GM11168 (cell line): ENCODE measurements at regions not wholly inside any gene's neighbourhood (a gene's known extent, or its start where the extent isn't known, plus 50 kb on each side); places are given as distances from the start of the nearest gene placed in this dataset.

Experiments
- in situ Hi-C: fragments of 300-500 bp; cut with MboI; formaldehyde crosslinking; loops from one replicate; pipeline ENCODE4 v1.12.0; 2022; ENCODE audit warnings: low sequenced_read_pairs; ENCODE audit not compliant: unreplicated experiment

DNA sequence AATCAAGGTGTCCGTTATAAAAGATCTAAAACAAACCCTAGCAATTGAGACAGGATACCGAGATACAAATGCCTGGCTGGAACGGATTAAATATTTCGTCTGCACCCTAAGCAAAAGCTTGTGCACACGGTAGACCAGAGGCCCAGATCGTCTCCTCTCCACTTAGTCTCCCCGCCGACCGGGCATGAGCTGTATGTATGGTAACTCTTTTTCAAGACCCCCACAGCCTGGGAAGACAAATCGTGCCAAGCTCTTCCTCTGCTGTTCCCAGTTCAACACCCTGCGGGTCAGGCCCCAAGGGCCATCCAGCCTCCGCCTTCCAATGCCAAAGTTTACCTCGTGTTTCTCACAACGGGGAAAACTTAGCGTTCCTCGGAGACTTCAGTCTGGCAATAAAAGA is 285.7 kb upstream of the GALNT17 start:
- in situ Hi-C loops, result no loop called here

DNA sequence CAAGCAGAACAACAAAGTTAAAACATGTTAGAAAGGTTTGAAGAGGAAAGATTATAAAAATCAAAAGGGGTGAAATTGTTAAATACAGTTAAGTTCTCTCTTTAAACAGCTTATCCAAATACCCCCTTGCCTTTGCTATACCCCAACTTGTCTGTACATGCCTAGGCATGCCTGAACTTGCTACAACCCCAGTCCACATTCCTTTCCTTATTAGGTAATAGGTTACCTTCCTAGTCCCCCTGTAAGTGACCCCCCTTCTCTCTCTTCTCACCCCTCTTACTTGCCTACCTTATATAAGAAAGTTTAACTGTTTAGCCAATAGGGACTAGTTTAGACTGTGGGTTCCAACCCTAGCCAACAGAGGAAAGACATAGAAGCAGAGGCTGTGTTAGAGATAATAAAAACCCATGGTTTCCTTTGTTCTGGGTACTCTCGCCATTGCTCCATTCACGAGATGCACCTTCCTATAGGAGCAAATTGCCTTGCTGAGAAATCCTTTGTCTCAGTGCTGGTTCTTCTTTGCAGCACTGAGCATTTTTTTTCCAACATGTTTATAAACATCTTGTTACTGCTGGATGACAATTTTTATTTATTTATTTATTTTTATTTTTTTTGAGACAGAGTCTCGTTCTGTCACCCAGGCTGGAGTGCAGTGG is 282.2 kb upstream of the GALNT17 start:
- in situ Hi-C loops, result loop anchor here (10.0 kb wide), 1 partner anchor 885 kb away; no protein-coding TSS in a partner anchor

DNA sequence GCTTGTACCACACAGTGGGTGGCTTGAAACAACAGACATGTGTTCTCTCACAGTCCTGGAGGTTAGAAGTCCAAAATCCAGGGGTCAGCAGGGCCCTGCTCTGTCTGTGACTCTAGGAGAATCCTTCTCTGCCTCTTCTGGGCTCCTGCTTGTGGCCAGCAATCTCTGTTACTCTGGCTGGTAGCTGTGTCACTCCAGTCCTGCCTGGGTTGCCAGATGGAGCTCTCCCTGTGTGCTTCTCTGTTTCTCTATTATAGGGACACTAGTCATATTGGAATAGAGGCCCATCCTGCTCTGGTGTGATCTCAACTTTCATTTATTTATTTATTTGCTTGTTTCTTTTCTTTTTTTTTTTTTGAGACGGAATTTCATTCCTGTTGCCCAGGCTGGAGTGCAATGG is 276.6 kb upstream of the GALNT17 start:
- in situ Hi-C loops, result loop anchor here (10.0 kb wide), 1 partner anchor 879 kb away; no protein-coding TSS in a partner anchor

DNA sequence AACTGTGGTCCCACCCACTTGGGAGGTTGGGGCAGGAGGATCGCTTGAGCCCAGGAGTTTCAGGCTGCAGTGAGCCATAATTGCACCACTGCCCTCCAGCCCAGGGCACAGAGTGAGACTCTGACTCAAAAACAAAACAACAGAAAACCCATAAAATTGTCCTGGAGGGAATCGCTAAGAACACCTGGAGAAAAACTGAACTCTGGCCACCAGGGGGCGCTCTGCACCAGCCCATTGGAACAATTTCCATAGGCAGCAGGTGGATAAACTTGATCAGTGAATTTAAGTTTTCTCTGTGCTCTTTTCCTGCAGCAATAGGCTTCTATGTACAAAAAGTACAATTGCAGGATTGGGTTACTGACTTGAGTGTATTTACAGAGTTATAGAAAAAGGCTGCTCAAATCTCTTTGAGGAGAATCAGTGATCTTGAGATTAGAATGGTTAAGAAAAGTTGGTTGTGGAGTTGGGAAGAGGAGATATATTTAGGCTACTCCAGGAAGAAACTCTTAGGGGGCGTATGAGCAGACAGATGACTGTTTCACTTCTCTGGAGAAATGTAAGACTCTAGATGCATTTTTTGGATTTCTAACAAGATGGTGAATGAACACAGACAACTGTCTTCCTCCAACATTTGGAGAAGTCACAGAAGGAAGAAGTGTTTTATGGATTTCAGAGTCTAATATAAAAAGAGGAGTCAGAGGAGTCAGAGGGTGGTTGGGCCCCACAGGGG is 274.9 kb upstream of the GALNT17 start:
- in situ Hi-C loops, result loop anchor here (10.0 kb wide), 1 partner anchor 878 kb away; no protein-coding TSS in a partner anchor

DNA sequence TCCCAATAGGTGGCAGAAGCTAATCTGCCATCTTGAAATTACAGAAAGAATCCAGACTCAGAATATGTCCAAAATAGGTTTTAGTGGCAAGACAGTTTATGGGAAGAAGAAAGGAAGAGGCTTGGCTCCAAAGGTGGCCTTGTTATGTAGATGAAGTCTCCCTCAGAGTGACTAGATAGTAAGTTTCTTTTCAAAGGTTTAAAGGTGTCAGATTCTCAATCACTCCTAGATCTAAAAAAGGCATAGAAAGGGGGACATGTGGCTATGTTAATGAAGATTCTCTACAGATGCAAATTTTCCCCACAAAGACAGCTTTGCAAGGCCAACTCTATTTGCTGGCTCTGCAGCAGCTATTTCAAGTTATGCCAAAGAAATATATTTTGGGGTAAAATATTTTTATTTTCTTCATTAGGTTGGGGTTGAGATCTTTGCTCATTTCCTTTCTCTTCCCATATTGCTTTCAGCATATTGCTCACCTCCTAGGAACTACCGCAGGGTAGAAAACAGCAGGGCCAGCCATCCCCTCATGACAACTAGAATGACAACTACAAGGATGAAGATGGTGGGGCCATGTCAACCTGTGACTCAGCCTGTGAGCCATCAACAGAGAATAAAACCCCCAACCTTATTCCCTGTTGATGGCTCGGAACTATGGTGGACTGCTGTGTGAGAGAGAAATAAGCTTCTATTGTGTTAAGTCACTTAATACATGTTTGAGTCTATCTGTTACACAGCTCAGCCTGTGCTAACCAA is 274.0 kb upstream of the GALNT17 start:
- in situ Hi-C loops, result loop anchor here (10.0 kb wide), 1 partner anchor 877 kb away; no protein-coding TSS in a partner anchor

DNA sequence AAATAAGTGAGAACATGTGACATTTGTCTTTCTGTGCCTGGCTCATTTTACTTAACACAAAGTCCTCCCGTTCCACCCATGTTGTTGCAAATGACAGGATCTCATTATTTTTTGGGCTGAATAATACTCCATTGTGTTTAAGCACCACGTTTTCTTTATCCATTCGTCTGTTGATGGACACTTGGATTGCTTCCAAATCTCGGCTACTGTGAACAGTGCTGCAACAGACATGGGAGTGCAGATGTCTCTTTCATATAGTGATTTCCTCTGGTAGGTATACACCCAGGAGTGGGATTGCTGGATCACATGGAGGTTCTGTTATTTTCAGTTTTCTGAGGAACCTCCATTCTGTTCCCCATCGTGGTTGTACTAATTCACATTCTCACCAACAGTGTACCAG is 264.4 kb upstream of the GALNT17 start:
- in situ Hi-C loops, result no loop called here

DNA sequence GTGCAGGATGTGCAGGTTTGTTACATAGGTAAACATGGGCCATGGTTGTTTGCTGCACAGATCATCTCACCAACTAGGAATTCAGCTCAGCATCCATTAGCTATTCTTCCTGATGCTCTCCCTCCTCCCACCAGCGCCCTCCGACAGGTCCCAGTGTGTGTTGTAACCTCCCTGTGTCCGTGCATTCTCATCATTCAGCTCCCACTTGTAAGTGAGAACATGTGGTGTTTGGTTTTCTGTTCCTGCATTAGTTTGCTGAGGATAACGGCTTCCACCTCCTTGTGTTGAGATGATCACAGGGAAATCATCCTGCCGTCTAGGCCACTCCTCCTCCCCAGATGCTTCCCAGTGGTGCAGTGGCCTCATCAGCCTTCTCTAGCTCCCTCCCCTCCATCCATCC is 261.6 kb upstream of the GALNT17 start:
- in situ Hi-C loops, result no loop called here

DNA sequence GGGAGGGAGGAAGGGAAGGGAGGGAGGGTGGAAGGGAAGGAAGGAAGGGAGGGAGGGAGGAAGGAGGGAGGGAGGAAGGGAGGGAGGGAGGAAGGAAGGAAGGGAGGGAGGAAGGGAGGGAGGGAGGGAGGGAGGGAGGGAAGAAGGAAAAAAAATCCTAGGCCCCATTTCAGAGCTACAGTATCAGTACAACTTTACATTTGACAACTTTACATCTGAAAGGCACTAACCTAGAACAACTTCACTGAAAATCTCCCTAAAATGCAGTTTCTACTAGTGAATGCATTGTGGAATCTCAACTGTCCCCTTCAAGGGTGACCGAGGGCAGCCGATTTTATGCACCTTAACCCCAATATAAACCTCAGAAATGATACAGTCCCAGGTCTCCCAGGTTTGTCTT is 259.8 kb upstream of the GALNT17 start:
- in situ Hi-C loops, result no loop called here

DNA sequence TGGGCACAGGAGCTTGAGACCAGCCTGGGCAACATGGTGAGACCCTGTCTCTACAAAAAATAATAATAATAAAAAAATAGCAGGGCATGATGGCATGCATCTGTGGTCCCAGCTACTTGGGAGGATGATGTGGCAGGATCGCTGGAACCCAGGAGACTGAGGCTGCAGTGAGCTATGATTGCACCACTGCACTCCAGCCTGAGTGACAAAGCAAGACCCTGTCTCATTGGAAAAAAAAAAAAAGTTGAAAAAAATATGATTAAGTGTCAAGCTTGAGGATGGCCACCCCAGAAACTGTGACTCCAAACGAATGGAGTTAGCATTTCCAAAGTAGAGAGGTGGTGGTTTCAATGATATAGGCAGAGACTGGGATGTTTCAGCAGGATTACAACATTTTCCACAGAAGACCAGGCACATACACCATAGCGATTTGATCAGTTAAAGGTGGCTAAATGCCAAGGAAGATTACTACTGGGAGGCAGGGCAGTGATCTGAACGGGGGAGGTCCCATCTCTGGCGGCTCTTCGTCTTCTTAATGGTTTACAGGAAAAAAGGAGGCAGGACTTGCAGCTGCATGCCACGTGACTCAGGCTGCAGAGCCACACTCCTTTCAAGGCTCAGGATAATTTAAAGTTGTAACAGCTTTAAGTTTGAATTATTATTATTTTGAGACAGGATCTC is 250.6 kb upstream of the GALNT17 start:
- in situ Hi-C loops, result no loop called here

DNA sequence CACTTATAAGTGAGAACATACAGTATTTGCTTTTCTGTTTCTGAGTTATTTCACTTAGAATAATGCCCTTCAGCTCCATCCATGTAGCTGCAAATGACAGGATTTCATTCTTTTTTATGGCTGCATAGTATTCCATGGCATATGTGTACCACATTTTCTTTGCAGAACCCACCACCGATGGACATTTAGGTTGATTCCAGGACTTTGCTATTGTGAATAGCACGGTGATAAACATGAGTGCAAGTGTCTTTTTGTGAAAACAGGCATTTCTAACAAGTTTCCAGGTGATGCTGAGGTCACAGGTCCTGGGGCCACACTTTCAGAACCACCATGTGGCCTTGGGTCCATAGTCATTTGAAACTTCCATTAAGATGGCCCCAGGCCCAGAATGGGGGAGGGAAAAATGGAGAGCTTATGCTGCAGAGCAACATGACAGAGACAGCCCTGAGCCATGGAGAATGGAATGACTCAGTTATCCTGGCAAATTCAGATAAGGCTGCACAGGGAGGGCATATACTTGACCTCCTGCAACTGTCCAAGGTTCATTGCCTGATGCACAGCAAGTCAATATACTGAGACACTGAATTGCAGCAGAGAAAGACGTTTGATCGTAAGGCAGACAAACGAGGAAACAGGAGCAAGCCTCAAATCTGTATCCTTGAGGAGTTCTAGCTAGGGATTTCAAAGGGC is 248.0 kb upstream of the GALNT17 start:
- in situ Hi-C loops, result no loop called here

DNA sequence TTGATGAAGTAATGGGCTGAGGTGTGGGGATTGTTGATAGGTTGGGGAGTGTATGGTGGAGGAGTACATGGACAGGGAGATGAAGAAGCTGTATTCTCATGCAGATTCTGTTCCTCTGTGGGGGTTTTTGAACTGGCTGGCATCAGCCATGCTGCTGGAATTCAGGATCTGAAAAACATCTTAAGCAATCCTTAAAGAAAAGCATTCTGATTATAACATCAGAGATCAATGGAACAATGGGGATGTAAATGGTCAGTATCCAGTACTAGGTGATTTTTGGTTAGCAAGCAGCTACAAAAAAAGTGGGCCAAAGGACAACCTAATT is 247.5 kb upstream of the GALNT17 start:
- in situ Hi-C loops, result no loop called here

DNA sequence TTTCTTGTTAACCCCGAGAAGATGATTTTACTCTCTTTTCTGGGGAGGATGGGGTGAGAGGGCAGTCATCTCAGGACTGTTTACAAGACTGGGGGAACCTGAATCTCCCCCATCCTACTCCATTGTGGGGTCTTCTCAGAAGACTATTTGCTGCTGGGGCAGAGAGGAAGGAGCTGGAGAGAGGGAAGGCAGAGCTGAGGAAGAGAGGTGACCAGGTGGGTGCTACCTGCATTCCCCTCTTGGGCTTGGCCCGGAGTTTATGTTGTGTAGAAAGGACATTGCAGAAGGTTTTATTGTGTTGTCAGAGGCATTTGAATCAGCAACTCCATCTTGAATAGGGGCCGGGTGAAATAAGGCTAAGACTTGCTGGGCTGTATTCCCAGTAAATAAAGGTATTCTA is 247.1 kb upstream of the GALNT17 start:
- in situ Hi-C loops, result no loop called here

DNA sequence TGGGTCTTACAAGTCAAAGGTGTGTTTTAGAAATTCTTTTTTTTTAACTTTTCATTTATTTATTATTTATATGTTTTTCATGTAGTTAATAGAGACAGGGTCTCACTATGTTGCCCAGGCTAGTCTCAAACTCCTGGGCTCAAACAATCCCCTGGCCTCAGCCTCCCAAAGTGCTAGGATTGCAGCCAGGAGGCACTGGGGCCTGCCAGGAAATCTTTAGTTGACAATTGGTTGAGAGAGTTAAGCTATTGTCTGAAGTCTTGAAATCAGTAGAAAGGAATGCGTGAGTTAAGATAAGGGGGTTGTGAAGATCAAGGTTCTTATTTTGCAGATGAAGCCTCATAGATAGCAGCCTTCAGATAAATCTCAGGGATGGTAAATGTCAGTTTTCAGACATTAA is 245.4 kb upstream of the GALNT17 start:
- in situ Hi-C loops, result no loop called here

DNA sequence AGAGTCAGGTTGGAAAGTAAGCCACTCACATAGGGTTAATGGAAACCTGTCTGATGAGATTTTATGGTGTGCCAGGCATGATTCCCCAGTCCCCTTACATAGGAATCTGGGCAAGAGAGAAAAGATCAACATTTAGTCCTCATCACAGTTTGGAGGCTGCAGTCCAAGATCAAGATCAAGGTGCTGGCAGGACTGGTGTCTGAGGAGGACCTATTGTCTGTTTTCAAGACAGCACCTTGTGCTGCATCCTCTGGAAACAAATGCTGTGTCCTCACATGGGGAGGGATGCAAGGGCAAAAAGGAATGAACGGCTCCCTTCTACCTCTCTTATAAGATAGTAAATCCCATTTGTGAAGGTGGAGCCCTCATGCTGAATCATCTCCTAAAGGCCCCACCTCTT is 244.8 kb upstream of the GALNT17 start:
- in situ Hi-C loops, result no loop called here

DNA sequence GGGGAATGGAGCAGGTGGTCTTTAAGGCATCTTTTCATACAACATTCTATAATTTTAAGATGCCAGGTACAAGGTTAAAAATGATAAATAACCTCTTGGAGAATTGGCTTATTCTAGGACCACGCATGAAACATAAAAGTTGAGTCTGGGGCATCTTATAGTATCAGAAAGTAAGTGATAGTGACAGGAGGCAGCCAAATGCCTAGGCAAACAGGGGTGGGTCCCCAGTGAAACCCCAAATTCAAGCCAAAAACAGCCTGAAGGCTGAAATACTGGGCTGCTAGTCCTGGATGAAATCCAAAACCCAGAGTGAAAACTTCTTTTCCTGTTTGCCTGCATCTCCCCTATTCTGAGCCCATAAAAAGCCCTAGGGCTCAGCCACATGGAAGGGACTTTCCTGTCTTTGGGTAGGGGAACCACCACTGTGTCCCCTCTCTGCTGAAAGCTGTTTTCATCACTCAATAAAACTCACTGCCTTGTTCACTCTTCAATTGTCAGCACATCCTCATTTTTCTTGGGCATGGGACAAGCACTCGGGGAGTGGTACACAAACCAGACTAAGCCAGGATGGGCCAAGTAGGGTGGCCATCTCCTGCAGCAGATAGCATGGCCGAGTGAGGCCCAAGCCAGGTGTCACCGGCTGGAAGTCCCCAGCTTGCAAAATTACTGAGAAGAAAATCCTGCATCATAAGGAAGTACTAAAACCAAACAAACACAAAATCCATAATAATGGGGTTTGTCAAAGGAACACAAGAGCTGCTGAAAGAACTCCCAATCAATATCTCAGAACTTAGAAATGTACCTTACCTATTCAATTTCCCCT is 241.6 kb upstream of the GALNT17 start:
- in situ Hi-C loops, result no loop called here

DNA sequence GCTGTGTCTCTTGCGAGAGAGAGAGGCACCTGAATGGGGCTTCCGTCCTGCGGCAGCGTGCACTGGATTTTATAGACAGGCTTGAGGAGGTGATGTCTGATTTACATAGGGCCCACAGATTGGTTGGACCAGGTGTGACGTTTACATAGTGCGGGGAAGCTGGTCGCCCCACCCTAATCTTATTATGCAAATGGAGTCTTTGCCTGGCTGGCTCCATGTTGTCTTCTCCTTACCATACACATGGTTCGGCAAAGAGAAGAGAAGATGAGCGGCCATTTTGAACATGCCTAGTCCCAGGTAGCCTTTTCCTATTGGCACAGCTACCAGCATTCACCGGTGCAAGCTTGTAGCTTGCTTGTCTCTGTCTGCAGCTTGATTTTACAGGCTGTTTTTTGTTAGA is 238.5 kb upstream of the GALNT17 start:
- in situ Hi-C loops, result no loop called here

DNA sequence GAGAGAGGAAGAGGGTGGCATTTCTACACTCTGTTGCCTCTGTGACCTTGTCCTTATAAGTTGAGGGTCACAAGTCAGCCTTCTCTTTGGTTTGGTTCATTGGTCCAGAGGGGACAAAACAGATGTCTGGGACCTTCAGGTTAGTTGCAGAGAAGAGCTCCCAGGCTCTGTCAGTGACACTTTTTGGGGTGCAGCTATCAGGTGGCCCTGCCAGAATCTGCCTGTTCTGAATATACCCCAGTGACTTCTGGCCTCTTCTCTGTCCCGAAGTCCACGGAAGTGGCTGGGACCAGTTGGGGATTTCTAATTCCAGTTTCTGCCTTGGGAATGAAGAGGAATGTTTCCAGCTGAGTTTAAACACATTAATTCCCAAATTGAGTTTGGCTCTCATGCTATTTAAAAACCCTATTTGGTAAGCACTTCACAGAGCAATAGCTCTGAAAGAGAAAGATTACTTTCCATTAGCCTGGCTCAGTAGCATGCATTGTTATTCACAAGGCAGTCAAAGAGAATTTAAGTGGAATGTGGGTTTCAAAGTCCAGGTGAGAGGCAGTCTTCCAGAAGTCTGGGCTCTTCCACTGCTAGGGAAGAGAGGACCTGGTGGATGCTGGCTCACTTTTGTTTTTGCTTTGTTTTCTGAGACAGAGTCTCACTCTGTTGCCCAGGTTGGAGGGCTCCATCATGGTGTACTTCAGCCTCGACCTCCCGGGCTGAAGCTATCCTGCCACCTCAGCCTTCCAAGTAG is 237.8 kb upstream of the GALNT17 start:
- in situ Hi-C loops, result no loop called here

DNA sequence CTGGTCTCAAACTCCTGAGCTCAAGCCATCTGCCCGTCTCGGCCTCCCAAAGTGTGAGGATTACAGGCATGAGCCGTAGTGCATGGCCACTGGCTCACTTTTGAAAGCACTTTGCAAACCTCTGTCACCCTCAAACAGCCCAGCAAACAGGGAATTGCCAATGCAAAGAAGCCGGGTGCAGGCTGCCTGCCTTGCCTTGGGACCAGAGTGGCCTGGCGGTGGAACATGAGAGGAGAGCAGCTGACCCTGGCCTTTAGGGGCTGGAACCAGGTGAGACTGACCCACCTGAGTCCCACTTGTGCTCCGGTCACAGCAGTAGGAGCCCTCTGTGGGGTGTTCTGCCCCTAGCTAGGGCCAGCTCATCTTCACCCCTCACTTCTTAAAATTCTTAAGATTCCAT is 237.1 kb upstream of the GALNT17 start:
- in situ Hi-C loops, result no loop called here
